ENCODE measurements at regions not wholly inside any gene's neighbourhood (a gene's known extent, or its start where the extent isn't known, plus 50 kb on each side); places are given as distances from the start of the nearest gene placed in this dataset.

GRCh38 chr7:16347066-16347826 is 74.1 kb downstream of the CRPPA start:
- DNase-seq, result no peak
- no peaks in the 10 kb centered on the region for H3K27me3 Mint-ChIP-seq

GRCh38 chr7:16345979-16346958 is 75.1 kb downstream of the CRPPA start:
- Mint-ChIP-seq H3K27me3 (no peaks in the 10 kb centered on the region), H3K9me3 (peaks cover 31% of the 10 kb centered on the region), H3K4me1 (ENCODE audit: low read depth) (peaks cover 7% of the 10 kb centered on the region), H3K36me3 (ENCODE audit: low read depth) (peaks cover 9% of the 10 kb centered on the region), H3K27ac (no peak overlapping the region), H3K4me3 (no peak overlapping the region)
- DNase-seq, result no peak
- no peak for TF ChIP-seq CTCF (IDR thresholded peaks at IDR 0.05)
- no peak for ATAC-seq
- intact Hi-C loops (cut with micrococcal nuclease), result no loop called here
- POLR2A ChIA-PET, result no interaction called here
- CTCF ChIA-PET, result no interaction called here

More at GRCh38 chr7:16347066-16347826, 74.1 kb downstream of the CRPPA start:
- peaks cover 7% of the 10 kb centered on the region for H3K4me1 Mint-ChIP-seq (ENCODE audit: low read depth)
- H3K9me3 Mint-ChIP-seq, result peaks cover 31% of the 10 kb centered on the region
- H3K36me3 Mint-ChIP-seq (ENCODE audit: low read depth), result peaks cover 9% of the 10 kb centered on the region
- no peak for ATAC-seq
- intact Hi-C loops (cut with micrococcal nuclease), result no loop called here
- CTCF ChIA-PET, result no interaction called here
- no peak overlapping the region for H3K4me3 Mint-ChIP-seq
- H3K27ac Mint-ChIP-seq, result no peak overlapping the region
- no peak for TF ChIP-seq CTCF (IDR thresholded peaks at IDR 0.05)
- POLR2A ChIA-PET, result no interaction called here

- CTCF ChIA-PET, result no interaction called here
Observed at GRCh38 chr7:16344927-16345326, 76.4 kb downstream of the CRPPA start.

GRCh38 chr7:16343612-16344011 is 77.7 kb downstream of the CRPPA start:
- Mint-ChIP-seq H3K4me3 (no peak overlapping the region), H3K36me3 (ENCODE audit: low read depth) (peaks cover 2% of the 10 kb centered on the region), H3K4me1 (ENCODE audit: low read depth) (peaks cover 7% of the 10 kb centered on the region), H3K9me3 (peaks cover 17% of the 10 kb centered on the region), H3K27me3 (no peaks in the 10 kb centered on the region), H3K27ac (no peak overlapping the region)
- no peak for TF ChIP-seq CTCF (IDR thresholded peaks at IDR 0.05)
- intact Hi-C loops (cut with micrococcal nuclease), result no loop called here
- no peak for DNase-seq
- no peak for ATAC-seq
- ChIA-PET CTCF (no interaction called here), POLR2A (no interaction called here)

More at GRCh38 chr7:16344927-16345326, 76.4 kb downstream of the CRPPA start:
- H3K4me3 Mint-ChIP-seq, result no peak overlapping the region
- H3K27ac Mint-ChIP-seq, result no peak overlapping the region
- H3K36me3 Mint-ChIP-seq (ENCODE audit: low read depth), result peaks cover 9% of the 10 kb centered on the region
- H3K4me1 Mint-ChIP-seq (ENCODE audit: low read depth), result peaks cover 7% of the 10 kb centered on the region
- no peak for TF ChIP-seq CTCF (IDR thresholded peaks at IDR 0.05)
- H3K9me3 Mint-ChIP-seq, result peaks cover 28% of the 10 kb centered on the region
- intact Hi-C loops (cut with micrococcal nuclease), result no loop called here
- POLR2A ChIA-PET, result no interaction called here
- H3K27me3 Mint-ChIP-seq, result no peaks in the 10 kb centered on the region
- DNase-seq, result no peak
- ATAC-seq, result no peak

GRCh38 chr7:16338065-16338464 is 83.3 kb downstream of the CRPPA start:
- ChIA-PET POLR2A (no interaction called here), CTCF (no interaction called here)
- no peaks in the 10 kb centered on the region for H3K27me3 Mint-ChIP-seq
- peaks cover 3% of the 10 kb centered on the region for H3K4me1 Mint-ChIP-seq (ENCODE audit: low read depth)
- no peak overlapping the region for H3K4me3 Mint-ChIP-seq
- ATAC-seq, result no peak
- DNase-seq, result no peak
- no peak for TF ChIP-seq CTCF (IDR thresholded peaks at IDR 0.05)
- no peak overlapping the region for H3K27ac Mint-ChIP-seq
- intact Hi-C loops (cut with micrococcal nuclease), result no loop called here
- H3K9me3 Mint-ChIP-seq, result peaks cover 17% of the 10 kb centered on the region
- H3K36me3 Mint-ChIP-seq (ENCODE audit: low read depth), result peaks cover 6% of the 10 kb centered on the region
